ENCODE measurements at regions not wholly inside any gene's neighbourhood (a gene's known extent, or its start where the extent isn't known, plus 50 kb on each side); places are given as distances from the start of the nearest gene placed in this dataset.

DNA sequence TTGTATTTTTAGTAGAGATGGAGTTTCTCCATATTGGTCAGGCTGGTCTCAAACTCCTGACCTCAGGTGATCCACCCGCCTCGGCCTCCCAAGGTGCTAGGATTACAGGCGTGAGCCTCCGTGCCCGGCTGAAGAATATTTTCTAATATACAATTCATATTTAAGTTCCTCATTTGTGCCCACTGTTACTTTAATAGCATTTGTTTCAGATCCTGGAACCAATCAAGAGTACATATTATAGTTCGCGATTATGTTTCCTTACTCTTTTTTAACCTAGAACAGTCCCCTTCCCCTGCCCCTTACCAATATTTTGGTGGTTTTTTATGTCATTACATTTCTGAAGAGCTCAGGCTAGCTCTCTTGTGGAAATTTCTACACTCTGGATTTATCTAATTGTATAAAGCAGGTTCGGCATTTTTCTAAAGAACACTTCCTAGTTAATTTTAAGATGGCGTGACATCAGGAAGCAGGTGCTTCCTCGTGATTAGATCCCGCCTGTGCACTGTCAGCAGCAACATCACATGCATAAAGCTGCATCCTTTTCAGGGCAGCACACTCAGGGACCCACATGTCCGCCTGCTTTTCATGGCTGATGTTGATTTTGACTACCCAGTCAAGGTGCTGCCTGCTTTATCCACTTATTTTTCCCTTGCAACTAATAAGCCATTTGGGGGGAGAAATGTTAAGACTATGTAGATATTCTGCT lies 88.7 kb upstream of the EPHB3 start:
- TF ChIP-seq, protein P1, sequence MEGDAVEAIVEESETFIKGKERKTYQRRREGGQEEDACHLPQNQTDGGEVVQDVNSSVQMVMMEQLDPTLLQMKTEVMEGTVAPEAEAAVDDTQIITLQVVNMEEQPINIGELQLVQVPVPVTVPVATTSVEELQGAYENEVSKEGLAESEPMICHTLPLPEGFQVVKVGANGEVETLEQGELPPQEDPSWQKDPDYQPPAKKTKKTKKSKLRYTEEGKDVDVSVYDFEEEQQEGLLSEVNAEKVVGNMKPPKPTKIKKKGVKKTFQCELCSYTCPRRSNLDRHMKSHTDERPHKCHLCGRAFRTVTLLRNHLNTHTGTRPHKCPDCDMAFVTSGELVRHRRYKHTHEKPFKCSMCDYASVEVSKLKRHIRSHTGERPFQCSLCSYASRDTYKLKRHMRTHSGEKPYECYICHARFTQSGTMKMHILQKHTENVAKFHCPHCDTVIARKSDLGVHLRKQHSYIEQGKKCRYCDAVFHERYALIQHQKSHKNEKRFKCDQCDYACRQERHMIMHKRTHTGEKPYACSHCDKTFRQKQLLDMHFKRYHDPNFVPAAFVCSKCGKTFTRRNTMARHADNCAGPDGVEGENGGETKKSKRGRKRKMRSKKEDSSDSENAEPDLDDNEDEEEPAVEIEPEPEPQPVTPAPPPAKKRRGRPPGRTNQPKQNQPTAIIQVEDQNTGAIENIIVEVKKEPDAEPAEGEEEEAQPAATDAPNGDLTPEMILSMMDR (IDR thresholded peaks at IDR 0.05): no peak
- TF ChIP-seq POLR2A (IDR thresholded peaks at IDR 0.05): no peak

Measured in thyroid gland (tissue), 4 donors.